ENCODE measurements at regions not wholly inside any gene's neighbourhood (a gene's known extent, or its start where the extent isn't known, plus 50 kb on each side); places are given as distances from the start of the nearest gene placed in this dataset.
"Not testable (repeated sequence)": the region's sequence is repeated elsewhere in the genome, so short reads cannot be mapped to it uniquely, and the experiment has no call there.

DNA sequence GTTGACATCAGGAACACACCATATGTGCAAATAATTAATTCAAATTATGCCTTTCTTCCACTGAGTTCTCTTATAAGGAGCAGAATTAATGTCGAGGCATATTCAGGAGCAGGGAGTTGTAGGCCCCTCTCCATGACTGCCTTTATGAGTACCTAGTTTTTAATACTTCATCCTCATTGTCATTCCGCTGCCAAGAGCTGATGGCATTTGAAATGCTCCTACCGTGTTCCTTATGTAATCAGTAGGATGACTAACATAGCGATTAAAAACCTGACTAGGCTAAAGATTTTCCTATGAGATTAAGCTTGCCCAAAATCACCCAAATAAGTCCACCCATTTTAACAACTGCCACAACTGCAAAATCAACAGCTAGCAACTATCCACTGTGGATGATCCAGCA is 220.6 kb downstream of the DHX15 start:
- DNase-seq = no peak

DNA sequence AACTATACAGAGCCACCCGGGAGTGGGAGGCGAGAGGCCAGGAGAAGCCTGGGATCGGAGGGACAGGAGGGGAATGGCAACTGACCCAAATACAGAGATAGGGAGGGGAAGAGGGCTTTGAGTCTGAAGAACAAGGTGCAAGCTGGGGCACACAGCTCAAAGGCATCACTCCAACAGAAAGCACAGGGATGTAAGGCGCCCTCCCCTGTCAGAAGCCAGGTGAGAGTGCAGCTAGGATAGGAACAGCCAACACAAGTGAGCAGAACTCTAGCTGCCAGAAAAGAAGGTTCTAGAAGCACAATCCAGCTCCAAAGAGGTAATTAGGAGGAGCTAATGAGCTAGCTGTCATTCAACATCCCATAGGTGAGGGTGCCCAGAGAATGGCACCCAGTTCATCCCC is 232.2 kb downstream of the DHX15 start:
- DNase-seq = no peak

DNA sequence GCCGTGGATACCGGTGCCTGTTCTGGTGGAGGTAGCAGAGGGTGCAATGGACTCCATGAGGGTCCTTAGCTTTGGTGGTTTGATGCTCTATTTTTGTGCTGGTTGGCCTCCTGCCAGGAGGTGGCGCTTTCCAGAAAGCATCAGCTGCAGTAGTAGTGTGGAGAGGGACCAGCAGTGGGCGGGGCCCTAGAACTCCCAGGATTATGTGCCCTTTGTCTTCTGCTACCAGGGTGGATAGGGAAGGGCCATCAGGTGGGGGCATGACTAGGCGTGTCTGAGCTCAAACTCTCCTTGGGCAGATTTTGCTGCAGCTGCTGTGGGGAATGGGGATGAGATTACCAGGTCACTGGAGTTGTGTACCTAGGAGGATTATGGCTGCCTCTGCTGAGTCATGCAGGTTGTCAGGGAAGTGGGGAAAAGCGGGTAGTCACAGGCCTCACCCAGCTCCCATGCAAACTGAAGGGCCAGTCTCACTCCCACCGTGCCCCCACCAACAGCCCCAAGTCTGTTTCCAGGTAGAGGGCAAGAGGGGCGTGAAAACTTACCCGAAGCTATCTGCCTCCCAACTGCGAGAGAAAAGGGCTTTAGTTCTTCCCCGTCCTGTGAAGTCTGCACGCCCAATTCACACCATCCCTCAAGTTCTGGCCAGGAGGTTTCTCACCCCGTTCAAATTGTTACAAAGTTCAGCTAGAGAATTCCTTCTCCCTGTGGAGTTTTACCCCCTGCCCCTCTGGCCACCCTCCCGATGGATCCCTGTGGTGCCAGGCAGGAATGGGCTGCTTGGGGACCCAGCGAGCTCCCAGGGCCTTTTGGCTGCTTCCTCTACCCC is 235.0 kb downstream of the DHX15 start:
- DNase-seq = not testable (repeated sequence)

DNA sequence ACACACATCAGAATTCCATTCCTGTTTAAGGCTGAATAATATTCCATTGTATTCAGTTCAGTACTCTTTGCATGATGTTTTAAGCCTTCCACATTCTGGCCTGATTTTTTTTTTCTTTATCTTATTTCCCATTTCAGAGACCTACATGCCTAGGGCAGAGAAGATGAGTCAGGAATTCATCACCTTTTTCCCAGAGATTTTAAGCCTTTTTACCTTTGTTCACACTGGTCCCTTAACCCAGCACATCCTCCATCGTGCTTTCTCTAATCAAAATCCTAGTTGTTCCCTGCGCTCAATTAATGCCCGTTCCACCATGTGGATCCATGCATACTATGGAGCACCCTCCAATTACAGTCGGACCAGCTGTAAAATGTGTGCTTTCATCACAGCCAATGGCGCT is 245.1 kb downstream of the DHX15 start:
- DNase-seq = no peak

DNA sequence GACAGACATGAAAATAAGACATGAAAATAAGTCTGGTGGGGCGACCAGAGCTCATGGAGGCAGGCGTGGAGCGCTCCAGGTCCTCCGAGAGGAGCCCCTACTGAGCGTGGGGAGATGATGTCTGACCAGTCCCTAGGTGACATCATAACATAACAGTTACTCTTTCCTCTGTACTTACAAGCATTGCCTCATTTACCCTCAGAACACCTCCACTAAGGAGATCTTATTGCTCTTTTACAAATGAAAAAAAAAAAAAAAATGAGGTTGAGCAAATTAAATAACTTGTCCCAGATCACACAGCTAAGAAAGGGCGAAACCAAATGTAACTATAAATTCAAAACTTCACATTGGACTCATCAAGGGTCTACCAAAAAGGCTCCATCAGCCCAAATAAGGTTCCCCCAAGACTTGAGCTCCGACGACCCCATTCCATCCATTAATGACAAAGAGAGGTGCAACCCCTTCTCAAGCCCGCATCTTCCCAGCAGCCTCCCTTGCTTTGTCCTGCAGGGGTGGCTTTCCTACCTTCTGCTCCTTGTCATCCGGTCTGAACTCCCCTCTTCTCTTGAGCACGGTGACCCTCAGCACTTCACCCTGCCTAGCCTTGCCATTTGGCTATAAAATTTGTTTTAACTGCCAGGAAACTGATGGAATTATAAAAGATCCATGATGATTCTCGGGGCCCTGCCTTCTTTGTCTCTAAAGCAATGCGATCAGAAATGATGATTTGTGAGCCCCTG is 246.7 kb downstream of the DHX15 start:
- DNase-seq = no peak

DNA sequence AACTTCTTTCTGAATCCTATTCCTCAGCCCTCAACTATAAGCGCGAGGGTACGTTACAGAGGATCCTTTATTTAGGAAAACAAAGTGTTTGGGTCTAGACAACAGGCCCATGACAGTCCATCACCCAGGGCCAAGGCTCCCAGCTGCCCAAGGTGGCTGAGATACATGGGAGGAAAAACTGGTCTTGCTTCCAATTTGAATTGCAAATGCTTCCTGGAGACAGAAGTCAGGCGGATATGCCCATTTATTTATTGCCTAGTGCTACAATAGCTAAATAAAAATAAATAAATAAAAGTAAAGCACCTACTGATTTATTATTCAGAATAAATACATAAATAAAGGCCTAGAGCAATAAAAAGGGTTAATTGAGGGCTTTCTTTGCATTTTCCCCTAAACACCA is 248.7 kb downstream of the DHX15 start:
- DNase-seq = no peak

DNA sequence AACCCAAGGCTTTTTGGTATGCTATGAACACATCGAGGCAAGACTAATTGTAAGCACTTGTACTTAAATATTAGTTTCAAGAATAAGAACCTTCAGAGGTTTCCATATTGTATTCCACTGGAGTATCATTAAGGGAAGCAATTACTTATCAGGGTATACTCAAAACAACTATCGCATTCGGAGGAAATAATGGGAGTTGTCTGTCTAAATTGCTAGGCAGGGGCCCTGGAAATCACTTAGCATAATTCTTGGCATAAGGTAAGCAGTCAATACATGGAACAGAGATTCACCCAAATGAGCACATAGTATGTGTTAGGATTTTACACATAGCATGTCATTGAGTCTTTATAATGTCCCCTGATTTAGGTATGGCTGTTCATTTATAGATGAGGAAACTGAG is 249.4 kb downstream of the DHX15 start:
- DNase-seq = no peak

DNA sequence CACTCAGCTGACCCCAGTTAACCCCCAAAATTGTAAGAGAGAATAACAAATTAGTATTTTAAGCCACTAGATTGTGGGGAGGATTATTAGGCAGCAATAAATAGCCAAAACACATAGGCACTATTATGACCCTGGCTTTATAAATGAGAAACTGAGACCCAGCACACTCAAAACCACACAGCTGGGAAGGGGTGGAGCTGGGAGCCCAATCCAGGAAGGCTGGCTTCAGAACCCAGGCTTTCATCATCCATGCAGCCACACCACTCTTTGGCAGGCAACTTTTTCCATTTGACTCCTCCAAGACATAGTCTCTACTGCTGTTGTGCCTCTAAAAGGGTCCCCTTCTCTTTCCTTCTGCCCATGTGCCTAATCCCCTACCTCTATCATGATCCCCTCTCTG is 253.8 kb downstream of the DHX15 start:
- no peak for DNase-seq

DNA sequence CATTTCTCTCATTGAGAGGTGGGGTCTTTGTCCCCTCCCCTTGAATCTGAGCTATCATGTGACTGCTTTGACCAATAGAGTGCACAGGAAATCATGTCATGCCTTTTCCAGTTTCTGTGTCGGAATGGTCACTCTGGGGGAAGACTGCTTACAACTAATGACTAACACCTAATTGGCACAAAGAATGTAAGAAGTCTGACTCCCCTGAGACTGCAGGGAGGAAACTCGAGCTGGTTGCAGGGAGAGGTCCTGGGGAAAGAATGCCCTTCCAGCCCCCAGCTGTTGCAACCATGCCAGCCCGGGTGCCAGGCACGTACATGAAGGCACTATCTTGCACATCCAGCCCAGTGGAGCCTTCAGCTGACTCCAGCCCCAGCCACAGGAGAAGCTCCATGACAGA is 254.2 kb downstream of the DHX15 start:
- no peak for DNase-seq

DNA sequence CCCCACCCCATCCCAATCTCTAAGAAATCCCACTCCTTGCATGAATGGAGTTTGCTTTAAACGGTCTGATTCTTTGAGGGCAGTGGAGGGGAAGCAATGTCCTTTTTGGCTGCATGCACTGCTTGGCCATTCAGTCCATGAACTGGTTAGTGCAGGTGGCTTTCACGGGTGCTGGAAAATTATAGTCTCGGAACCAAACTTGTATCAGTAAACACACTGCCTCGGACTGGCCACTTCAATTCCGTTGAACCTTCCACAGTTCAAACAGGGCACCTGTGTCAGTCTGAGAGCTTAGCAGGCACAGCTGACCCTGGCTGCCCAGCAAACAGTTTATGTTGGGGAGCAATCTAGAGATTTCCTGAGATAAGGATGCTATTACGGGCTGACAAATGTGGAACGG is 255.6 kb downstream of the DHX15 start:
- no peak for DNase-seq

DNA sequence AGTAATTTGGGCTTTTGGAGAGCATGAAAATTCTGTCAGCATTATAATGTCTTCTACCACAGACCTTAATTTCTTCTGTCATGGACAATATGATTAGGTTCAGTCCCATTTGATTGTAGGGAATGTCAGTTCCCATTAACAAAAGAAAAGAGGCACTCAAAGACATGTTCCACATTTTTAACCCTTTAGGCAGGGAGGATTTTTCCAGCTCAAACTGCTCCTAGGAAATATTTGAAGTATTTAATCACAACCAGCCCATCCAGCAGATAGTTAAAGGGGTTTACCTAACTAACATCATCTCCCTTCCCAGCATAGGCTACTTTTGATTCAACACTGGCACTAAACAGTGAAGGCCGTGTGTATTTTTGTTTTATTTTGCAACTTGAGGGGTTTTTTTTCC is 256.0 kb downstream of the DHX15 start:
- DNase-seq = no peak

DNA sequence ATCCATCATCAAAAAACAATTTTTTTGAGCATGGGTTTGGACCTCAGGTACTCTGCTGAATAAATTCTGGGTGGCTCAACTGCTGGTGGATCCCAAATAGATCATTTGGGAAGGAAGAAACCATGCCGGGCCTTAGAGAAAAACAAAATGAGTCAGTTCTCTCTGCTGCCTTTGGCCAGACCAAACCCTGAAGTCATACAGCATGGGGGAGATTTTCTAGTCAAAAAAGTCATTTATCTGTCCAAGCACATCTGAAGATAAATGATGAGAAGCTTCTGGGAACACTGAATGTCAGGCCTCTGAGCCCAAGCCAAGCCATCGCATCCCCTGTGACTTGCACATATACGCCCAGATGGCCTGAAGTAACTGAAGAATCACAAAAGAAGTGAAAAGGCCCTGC is 261.4 kb downstream of the DHX15 start:
- DNase-seq = no peak

DNA sequence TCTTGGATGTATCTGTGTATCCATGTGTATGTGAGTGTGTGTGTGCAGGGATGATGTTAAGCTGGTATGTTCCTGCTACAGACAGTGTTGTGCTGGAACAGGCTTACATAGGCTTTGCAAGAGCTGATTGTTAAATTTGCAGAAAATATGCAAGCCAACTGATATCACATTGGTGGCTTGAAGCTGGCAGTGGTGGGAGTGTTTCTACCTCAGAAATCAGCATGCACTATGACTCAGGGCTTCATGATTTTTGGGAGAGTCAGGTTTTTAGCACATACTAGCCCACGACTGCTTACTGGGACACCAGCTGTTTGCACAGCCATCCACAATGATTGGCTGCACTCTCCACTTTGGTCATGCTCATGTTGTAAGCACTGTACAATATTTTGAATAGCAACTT is 261.8 kb downstream of the DHX15 start:
- no peak for DNase-seq

DNA sequence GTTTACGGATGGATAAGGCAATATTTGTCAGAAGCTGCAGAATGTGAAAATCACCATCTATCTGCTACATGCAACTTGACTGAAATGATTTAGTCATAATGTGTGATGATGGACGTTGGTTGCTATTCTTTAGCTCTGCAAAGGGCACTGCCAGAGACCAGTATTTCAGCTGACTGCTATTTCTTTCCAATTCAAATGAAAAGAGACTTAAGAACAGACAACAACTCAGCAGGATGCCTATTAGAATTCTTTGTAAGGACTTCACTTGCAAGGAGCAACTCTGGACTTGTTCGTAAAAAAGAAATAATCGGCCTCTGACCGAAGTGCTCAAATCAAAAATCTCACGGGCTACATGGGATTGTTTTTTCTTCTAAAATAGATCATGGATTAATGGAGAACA is 262.7 kb downstream of the DHX15 start:
- no peak for DNase-seq

DNA sequence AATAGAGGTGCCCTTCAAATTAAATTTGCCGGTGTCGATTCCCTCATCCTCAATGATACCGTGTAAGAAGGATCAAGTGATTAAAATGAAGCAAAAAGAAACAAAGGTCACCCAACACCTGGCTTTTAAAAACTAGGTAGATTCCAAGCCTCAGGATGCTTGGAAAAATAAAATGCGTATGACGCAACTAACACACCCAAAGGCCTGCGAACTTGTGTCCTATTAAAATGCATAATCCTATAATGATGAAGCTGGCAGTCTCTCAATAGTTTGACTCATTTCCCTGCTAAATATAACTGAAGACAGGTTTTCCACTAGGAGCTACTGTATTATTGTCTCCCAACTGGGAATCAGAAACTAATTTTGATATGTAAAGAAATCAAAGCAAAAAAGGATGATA is 263.2 kb downstream of the DHX15 start:
- no peak for DNase-seq

DNA sequence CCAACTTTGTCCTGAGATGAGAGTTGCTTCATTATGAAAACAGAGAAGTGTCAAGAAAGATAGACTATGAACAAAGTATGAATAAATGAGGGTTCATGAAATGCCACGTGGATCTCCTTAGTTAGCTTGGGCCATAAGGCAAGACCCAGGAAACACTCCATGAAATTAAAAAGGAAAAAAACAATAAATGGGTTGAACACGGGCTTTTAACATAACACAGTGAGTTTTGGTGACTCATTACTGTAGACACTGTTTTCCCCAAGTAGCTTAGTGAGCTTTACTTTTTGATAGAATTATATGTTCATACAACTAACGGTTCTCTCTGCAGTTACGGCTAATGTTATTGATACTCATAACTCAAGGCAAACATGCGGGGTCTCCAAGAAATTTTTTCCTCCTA is 265.0 kb downstream of the DHX15 start:
- no peak for DNase-seq

DNA sequence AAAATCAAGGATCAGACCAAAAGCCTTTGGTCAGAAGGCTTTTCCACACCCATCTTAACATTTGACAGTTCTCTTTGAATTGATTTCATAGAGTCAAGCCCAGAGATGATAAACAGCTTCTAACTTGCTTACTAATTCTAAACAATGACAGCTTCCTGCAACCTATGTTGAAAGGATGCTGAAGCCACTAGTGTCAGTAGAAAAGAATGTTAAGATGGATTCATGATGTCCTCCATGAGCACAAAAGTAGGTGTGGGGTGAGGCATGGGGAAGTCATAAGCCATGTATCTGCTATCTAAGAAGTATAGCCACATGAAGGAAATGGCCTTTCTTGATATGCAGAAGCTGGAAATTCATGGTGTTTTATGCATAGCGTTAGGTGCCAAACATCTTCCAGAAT is 269.3 kb downstream of the DHX15 start:
- no peak for DNase-seq

DNA sequence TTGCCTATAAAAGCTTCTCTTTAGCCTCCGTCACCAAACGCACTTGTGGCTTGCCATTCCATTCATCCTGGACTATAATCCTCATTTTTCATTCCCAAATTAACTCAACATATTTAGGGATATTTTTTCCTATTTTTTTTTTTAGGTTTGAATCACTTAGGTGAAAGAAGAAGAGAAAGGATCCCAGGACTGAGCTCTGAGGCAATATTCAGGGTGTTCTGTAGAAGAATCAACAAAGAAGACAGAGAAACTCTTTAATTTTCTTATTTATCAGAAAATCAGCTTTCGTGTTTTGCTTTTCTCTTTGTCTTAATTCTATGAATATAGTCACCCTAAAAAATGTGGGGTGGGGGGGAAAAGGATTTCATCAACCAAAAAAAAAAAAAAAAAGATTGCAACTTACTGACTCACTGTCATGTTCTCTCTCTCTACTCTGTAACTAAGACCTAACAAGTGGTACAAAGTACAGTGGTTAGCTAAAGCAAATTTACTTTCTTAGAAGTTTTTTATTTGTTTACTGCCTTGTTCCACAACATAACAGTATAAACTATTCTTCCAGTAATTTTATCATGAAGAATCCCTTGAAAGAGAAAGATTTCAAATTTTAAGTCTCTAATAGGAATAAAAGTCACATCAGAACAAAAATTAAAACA is 272.0 kb downstream of the DHX15 start:
- DNase-seq = no peak

DNA sequence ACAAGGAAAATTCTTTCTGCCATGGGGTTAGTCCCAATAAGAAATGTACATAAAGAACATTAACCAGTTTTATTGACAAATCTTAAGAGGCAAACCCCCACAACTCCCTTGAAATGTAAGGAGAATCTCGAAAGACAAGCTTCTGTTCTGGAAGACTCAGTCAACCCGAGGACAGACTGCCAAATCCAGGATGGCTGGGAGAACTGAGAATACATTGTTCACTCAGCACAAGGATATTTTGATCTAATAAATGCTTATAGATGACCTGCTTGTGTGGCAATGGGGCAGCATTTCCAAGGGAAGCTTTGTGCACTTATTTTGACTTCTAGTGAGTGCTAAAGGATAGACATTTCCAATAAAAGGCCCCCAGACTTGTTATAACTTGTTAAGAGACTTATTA is 280.4 kb downstream of the DHX15 start:
- no peak for DNase-seq

DNA sequence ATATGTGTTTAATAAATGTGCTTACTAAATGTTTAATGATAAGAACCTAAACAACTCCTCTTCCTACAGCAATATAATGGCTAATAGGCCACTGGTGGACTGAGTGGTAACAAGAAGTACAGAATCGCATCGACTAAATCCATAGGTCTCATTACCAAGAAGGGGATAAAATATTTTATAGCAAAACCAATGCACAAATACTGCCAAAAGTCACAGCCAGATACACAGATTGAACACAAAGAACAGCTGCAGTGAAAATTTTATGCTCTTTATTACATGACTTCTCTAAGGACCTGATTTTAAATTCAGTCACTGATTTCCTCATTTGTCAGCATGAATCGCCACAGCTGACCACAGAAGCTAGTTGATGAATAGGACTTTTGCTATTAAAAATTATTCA is 285.4 kb downstream of the DHX15 start:
- DNase-seq = no peak

DNA sequence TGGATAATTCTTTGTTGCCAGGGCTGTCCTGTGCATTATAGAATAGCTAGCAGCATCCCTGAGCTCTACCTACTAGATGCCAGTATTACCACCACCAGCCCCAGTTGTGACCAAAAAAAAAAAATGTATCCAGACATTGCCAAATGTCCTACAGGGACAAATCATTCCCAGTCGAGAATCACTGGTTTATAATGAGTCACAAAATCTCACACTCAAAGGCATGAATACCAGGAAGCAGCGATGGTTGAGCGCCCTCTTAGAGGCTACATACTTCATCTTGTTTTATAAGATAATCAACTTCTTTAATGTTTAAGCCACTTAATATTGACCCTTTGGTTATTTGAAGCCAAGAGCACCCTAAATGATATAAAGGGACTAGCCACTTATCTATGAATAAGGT is 297.3 kb downstream of the DHX15 start:
- DNase-seq = no peak

DNA sequence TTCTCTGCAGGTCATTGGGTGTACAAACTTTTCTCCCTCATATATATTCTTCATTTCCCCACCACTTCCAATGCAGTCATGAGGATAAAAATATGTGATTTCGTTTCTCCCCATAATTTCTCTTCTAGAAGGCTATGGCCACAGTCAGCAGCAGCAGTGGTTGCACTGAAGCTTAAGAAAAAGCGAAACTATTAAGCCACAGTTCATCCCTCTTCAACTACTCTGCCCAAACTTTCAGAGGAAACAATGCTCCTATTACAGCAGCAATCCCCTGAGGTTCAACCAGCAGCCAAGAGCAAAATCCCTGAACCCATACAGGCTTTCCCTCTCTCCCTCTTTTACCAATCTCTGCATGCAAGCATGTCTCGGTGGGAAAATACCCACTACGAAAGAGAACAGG is 298.6 kb downstream of the DHX15 start:
- DNase-seq = no peak

DNA sequence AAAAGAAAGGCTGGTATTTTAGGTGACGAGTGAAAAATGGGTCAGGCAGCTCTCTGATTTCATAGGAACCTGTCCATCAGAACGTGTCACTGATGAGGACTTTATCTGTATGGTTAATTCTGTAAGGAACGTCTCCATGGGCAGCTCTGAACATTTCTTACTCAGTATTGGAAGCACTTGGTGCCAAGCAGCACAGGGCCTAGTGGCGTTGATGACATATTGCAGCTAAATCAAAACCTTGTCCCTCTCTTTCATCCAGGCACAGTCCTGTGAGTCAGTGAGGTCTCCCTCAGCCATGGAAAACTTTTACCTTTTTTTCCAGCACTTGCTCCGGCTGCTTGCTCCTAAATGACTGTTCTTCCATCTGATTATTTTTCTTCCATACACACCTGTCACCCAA is 301.9 kb downstream of the DHX15 start:
- no peak for DNase-seq

DNA sequence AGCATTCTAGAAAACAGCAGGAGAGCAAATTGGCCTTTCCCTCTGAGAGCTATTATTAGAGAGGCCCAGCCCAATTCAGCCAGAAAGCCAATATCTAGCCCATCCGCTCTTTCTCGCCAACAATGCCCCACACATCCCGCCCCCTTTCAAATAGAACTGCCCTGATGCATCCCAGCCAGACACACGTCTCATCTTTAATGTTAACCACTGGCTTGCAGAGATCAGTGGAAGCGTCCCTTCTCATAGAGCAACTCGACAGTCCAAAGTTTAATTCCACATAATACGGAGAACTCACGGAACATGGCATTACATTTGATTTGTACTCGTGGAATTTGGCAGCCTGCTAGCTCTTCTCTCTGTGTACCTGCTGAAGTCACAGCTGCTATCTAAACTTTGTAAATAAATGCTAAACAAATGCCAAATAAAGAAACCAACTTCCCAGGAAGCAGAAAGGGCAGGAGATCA is 304.4 kb downstream of the DHX15 start:
- no peak for DNase-seq
